ENCODE measurements at regions not wholly inside any gene's neighbourhood (a gene's known extent, or its start where the extent isn't known, plus 50 kb on each side); places are given as distances from the start of the nearest gene placed in this dataset.

DNA sequence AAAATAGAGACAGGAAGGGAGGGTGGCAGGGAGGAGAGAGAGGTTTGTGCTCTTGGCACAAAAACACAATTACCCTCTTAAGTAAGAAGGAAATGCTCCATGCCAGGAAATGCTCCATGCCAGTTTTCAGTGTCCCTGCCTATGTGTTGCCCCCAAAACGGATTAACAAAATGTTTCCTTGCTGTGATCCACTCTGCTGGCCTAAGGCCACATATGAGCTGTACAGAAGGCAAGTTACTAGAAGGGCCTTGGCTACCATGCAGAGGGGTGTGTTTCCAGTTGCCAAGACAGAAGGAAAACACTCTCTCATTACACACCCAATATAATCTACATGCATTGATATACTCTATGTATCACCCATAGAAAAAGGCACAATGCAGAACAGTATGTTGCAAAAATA, 98.2 kb upstream of the PTPRG start:
- no peaks in the 10 kb centered on the region for H3K36me3 ChIP-seq (ENCODE audit: control insufficient read depth in 2 of 2, extremely low read depth in 1 of 2, insufficient read depth in 2 of 2, low read length in 2 of 2)
- DNase-seq (ENCODE audit: low read depth, low spot score), result no peak
- H3K4me2 ChIP-seq (ENCODE audit: insufficient read depth, low read length), result no peak overlapping the region
- no TSS peak for BruUV-seq (replicated peaks)
- ChIA-PET CTCF (no interaction called here), POLR2A (no interaction called here)
- no peak overlapping the region for H3K4me3 ChIP-seq (replicated peaks in 1 of 3; ENCODE audit: insufficient read depth in 1 of 3, low read depth in 1 of 3, low read length in 3 of 3)
- H3K4me1 ChIP-seq (ENCODE audit: control insufficient read depth, extremely low read depth, insufficient read depth, low read length), result no peaks in the 10 kb centered on the region
- dilution Hi-C loops (cut with MboI; ENCODE audit: extremely low pct_ligation_motif_present, low sequenced_read_pairs) (no loop called here), intact Hi-C loops (cut with micrococcal nuclease) (no loop called here)
- no peak overlapping the region for H3K27ac ChIP-seq (ENCODE audit: insufficient read depth, low read depth, low read length)
- H3K79me2 ChIP-seq (ENCODE audit: control insufficient read depth, insufficient read depth, low read length), result no peaks in the 10 kb centered on the region
- H3K9me3 ChIP-seq (replicated peaks; ENCODE audit: control insufficient read depth, insufficient read depth, low read length), result no peaks in the 10 kb centered on the region
- H2AFZ ChIP-seq (ENCODE audit: low read depth, low read length), result no peak overlapping the region
- no peak overlapping the region for H3K9ac ChIP-seq (replicated peaks; ENCODE audit: extremely low read depth, insufficient read depth, low read length)
- no peaks in the 10 kb centered on the region for H4K20me1 ChIP-seq (replicated peaks; ENCODE audit: control insufficient read depth, extremely low read depth, insufficient read depth, low read length)
- H3K9me1 ChIP-seq (replicated peaks; ENCODE audit: control insufficient read depth, extremely low read depth, insufficient read depth, low read length), result no peaks in the 10 kb centered on the region
- H3K27me3 ChIP-seq (ENCODE audit: control insufficient read depth in 2 of 2, insufficient read depth in 2 of 2, low read length in 2 of 2), result no peaks in the 10 kb centered on the region
- no peak for FAIRE-seq
- TF ChIP-seq, protein P1, sequence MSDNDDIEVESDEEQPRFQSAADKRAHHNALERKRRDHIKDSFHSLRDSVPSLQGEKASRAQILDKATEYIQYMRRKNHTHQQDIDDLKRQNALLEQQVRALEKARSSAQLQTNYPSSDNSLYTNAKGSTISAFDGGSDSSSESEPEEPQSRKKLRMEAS (IDR thresholded peaks at IDR 0.05; ENCODE audit: insufficient read depth, insufficient read length), result no peak
- TF ChIP-seq JUN (IDR thresholded peaks at IDR 0.05; ENCODE audit: borderline replicate concordance, insufficient read depth, insufficient read length, low read depth) (no peak), EZH2 (IDR thresholded peaks at IDR 0.05; ENCODE audit: borderline replicate concordance, low read depth, low read length, severe bottlenecking) (no peak), POLR2AphosphoS5 (IDR thresholded peaks at IDR 0.05; ENCODE audit: insufficient read depth, low read depth, low read length) (no peak), GATA2 (IDR thresholded peaks at IDR 0.05; ENCODE audit: insufficient read depth, insufficient read length, low read depth, low read length) (no peak), FOS (IDR thresholded peaks at IDR 0.05; ENCODE audit: borderline replicate concordance, insufficient read depth, low read length) (no peak)
- TF ChIP-seq, protein P2, sequence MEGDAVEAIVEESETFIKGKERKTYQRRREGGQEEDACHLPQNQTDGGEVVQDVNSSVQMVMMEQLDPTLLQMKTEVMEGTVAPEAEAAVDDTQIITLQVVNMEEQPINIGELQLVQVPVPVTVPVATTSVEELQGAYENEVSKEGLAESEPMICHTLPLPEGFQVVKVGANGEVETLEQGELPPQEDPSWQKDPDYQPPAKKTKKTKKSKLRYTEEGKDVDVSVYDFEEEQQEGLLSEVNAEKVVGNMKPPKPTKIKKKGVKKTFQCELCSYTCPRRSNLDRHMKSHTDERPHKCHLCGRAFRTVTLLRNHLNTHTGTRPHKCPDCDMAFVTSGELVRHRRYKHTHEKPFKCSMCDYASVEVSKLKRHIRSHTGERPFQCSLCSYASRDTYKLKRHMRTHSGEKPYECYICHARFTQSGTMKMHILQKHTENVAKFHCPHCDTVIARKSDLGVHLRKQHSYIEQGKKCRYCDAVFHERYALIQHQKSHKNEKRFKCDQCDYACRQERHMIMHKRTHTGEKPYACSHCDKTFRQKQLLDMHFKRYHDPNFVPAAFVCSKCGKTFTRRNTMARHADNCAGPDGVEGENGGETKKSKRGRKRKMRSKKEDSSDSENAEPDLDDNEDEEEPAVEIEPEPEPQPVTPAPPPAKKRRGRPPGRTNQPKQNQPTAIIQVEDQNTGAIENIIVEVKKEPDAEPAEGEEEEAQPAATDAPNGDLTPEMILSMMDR (IDR thresholded peaks at IDR 0.05; ENCODE audit: extremely low read depth in 1 of 2, insufficient read depth in 1 of 2, low read depth in 1 of 2, low read length in 2 of 2), result no peak

Measured in endothelial cell of umbilical vein (primary cell).